ENCODE measurements at regions not wholly inside any gene's neighbourhood (a gene's known extent, or its start where the extent isn't known, plus 50 kb on each side); places are given as distances from the start of the nearest gene placed in this dataset.

GRCh38 chr6:167736486-167737204 is 90.1 kb upstream of the AFDN start:
- ChIA-PET POLR2A (ENCODE audit: unreplicated experiment) (no interaction called here), CTCF (no interaction called here)
- H3K18ac ChIP-seq (ENCODE audit: low read depth, low read length): no peak overlapping the region
- ATAC-seq (ENCODE audit: low read depth) (no peak), DNase-seq (no peak)
- H2AFZ ChIP-seq (replicated peaks; ENCODE audit: low read length, poor library complexity): no peak overlapping the region
- no peak overlapping the region for H2AK9ac ChIP-seq (replicated peaks; ENCODE audit: low read depth, low read length, poor library complexity)
- H3K36me3 ChIP-seq (ENCODE audit: control insufficient read depth, insufficient read depth, low read length): no peaks in the 10 kb centered on the region
- no peak overlapping the region for H3K9ac ChIP-seq (ENCODE audit: low read depth, low read length)
- H3K27me3 ChIP-seq (ENCODE audit: control insufficient read depth, insufficient read depth, low read length): no peaks in the 10 kb centered on the region
- WGBS, 2 experiments (ENCODE audit: extremely low coverage in 2 of 2, insufficient read length in 1 of 2): no CpG with 5 or more reads among the region's 18 CpGs
- intact Hi-C loops (cut with micrococcal nuclease) (no loop called here), dilution Hi-C loops (cut with HindIII; ENCODE audit: low sequenced_read_pairs, unreplicated experiment) (no loop called here), in situ Hi-C loops (cut with MboI; ENCODE audit: low sequenced_read_pairs) (no loop called here)
- no TSS peak for BruUV-seq (replicated peaks)
- H2BK15ac ChIP-seq (ENCODE audit: low read depth, low read length): no peak overlapping the region
- no peak overlapping the region for H4K91ac ChIP-seq (ENCODE audit: insufficient read depth, low read depth, low read length)
- no peak overlapping the region for H2AK5ac ChIP-seq (ENCODE audit: low read depth, low read length)
- no peak overlapping the region for H3K4ac ChIP-seq (ENCODE audit: low read depth, low read length)
- no peak overlapping the region for H4K8ac ChIP-seq (ENCODE audit: low read depth in 2 of 2, low read length in 2 of 2)
- no peak overlapping the region for H3K4me2 ChIP-seq (ENCODE audit: low read depth, low read length)
- H4K5ac ChIP-seq (ENCODE audit: low read depth, low read length): no peak overlapping the region
- no peak overlapping the region for H3K56ac ChIP-seq (ENCODE audit: extremely low read depth, insufficient read depth, low read length)
- H2BK20ac ChIP-seq (ENCODE audit: low read depth, low read length): no peak overlapping the region
- H3K9me3 ChIP-seq (ENCODE audit: control insufficient read depth, insufficient read depth, low read length): peaks cover 60% of the 10 kb centered on the region
- H3K79me1 ChIP-seq (ENCODE audit: low read depth in 1 of 2, low read length in 2 of 2): no peaks in the 10 kb centered on the region
- H2BK5ac ChIP-seq (ENCODE audit: low read depth, low read length, poor library complexity, severe bottlenecking): no peak overlapping the region
- H3K14ac ChIP-seq (replicated peaks; ENCODE audit: low read depth, low read length): no peak overlapping the region
- no peak overlapping the region for H3K23ac ChIP-seq (ENCODE audit: low read depth, low read length)
- no peak overlapping the region for H2BK120ac ChIP-seq (ENCODE audit: low read depth, low read length)
- H3K4me3 ChIP-seq (ENCODE audit: insufficient read depth, low read depth, low read length): no peak overlapping the region
- no peak for TF ChIP-seq POLR2A (IDR thresholded peaks at IDR 0.05; ENCODE audit: low read depth, low read length)
- TF ChIP-seq NFE2L2 (IDR thresholded peaks at IDR 0.05; ENCODE audit: low read depth, low read length): no peak
- no peak for TF ChIP-seq FOS (IDR thresholded peaks at IDR 0.05; ENCODE audit: low read depth, low read length)
- no peak for TF ChIP-seq ELK1 (IDR thresholded peaks at IDR 0.05; ENCODE audit: borderline replicate concordance, low read depth, low read length)
- TF ChIP-seq CEBPB (IDR thresholded peaks at IDR 0.05; ENCODE audit: low read depth, low read length): no peak
- TF ChIP-seq CHD1 (IDR thresholded peaks at IDR 0.05; ENCODE audit: low read depth, low read length): no peak
- TF ChIP-seq MAZ (IDR thresholded peaks at IDR 0.05; ENCODE audit: borderline replicate concordance, low read depth, low read length): no peak
- TF ChIP-seq RFX5 (IDR thresholded peaks at IDR 0.05; ENCODE audit: low read depth, low read length): no peak
- TF ChIP-seq RCOR1 (IDR thresholded peaks at IDR 0.05; ENCODE audit: insufficient replicate concordance, low read length): no peak
- TF ChIP-seq RAD21 (IDR thresholded peaks at IDR 0.05; ENCODE audit: low read length): no peak
- TF ChIP-seq MAFK (IDR thresholded peaks at IDR 0.05; ENCODE audit: low read depth, low read length): no peak
- no peak for TF ChIP-seq SMC3 (IDR thresholded peaks at IDR 0.05; ENCODE audit: low read depth, low read length)
- no peak for TF ChIP-seq MXI1 (IDR thresholded peaks at IDR 0.05; ENCODE audit: borderline replicate concordance, low read depth, low read length)
- TF ChIP-seq CTCF (conservative IDR thresholded peaks at IDR 0.05; ENCODE audit: low read depth, low read length): no peak
- TF ChIP-seq BHLHE40 (IDR thresholded peaks at IDR 0.05; ENCODE audit: low read depth, low read length): no peak
- no peak for TF ChIP-seq USF2 (IDR thresholded peaks at IDR 0.05; ENCODE audit: low read depth, low read length)
- no peaks in the 10 kb centered on the region for H4K20me1 ChIP-seq (ENCODE audit: insufficient read depth, low read length)
- H3K4me1 ChIP-seq (ENCODE audit: control insufficient read depth, insufficient read depth, low read length): no peaks in the 10 kb centered on the region
- H3K9me1 ChIP-seq (ENCODE audit: insufficient read depth, low read length): no peaks in the 10 kb centered on the region
- no peak overlapping the region for H3K27ac ChIP-seq (ENCODE audit: insufficient read depth, low read length)

Measured in IMR-90 (cell line).